ENCODE measurements at regions not wholly inside any gene's neighbourhood (a gene's known extent, or its start where the extent isn't known, plus 50 kb on each side); places are given as distances from the start of the nearest gene placed in this dataset.

- Mint-ChIP-seq H3K9me3 (no peaks in the 10 kb centered on the region), H3K4me3 (no peak overlapping the region), H3K36me3 (ENCODE audit: low read depth) (no peaks in the 10 kb centered on the region), H3K27ac (no peak overlapping the region), H3K27me3 (no peaks in the 10 kb centered on the region), H3K4me1 (no peaks in the 10 kb centered on the region)
- ChIA-PET POLR2A (no interaction called here), CTCF (no interaction called here)
- TF ChIP-seq CTCF (IDR thresholded peaks at IDR 0.05) = no peak
- DNase-seq (no peak), ATAC-seq (ENCODE audit: low read depth) (no peak)
- intact Hi-C loops (cut with micrococcal nuclease) = no loop called here
Observed at GRCh38 chr15:62446984-62447383, 281.9 kb upstream of the C2CD4B start.

- no peak overlapping the region for H3K4me3 Mint-ChIP-seq
Observed at GRCh38 chr15:62447742-62448141, 282.7 kb upstream of the C2CD4B start.

GRCh38 chr15:62449638-62450037 lies 284.6 kb upstream of the C2CD4B start:
- Mint-ChIP-seq H3K36me3 (ENCODE audit: low read depth) (no peaks in the 10 kb centered on the region), H3K9me3 (no peaks in the 10 kb centered on the region), H3K27me3 (no peaks in the 10 kb centered on the region), H3K4me1 (no peaks in the 10 kb centered on the region), H3K27ac (no peak overlapping the region), H3K4me3 (no peak overlapping the region)
- ATAC-seq (ENCODE audit: low read depth) = no peak
- ChIA-PET POLR2A (no interaction called here), CTCF (no interaction called here)
- no peak for DNase-seq
- intact Hi-C loops (cut with micrococcal nuclease) = no loop called here
- TF ChIP-seq CTCF (IDR thresholded peaks at IDR 0.05) = no peak

More at GRCh38 chr15:62447742-62448141, 282.7 kb upstream of the C2CD4B start:
- no peak for TF ChIP-seq CTCF (IDR thresholded peaks at IDR 0.05)
- no peaks in the 10 kb centered on the region for H3K27me3 Mint-ChIP-seq
- ATAC-seq (ENCODE audit: low read depth) (no peak), DNase-seq (no peak)
- ChIA-PET POLR2A (no interaction called here), CTCF (no interaction called here)
- no peaks in the 10 kb centered on the region for H3K4me1 Mint-ChIP-seq
- no peak overlapping the region for H3K27ac Mint-ChIP-seq
- H3K36me3 Mint-ChIP-seq (ENCODE audit: low read depth) = no peaks in the 10 kb centered on the region
- no peaks in the 10 kb centered on the region for H3K9me3 Mint-ChIP-seq
- intact Hi-C loops (cut with micrococcal nuclease) = no loop called here

GRCh38 chr15:62450061-62450460 lies 285.0 kb upstream of the C2CD4B start:
- no peak for ATAC-seq (ENCODE audit: low read depth)
- no peak for TF ChIP-seq CTCF (IDR thresholded peaks at IDR 0.05)
- no peaks in the 10 kb centered on the region for H3K36me3 Mint-ChIP-seq (ENCODE audit: low read depth)
- intact Hi-C loops (cut with micrococcal nuclease) = no loop called here
- H3K9me3 Mint-ChIP-seq = no peaks in the 10 kb centered on the region
- no peak overlapping the region for H3K4me3 Mint-ChIP-seq
- H3K4me1 Mint-ChIP-seq = no peaks in the 10 kb centered on the region
- DNase-seq = no peak
- H3K27ac Mint-ChIP-seq = no peak overlapping the region
- no peaks in the 10 kb centered on the region for H3K27me3 Mint-ChIP-seq
- POLR2A ChIA-PET = no interaction called here
- CTCF ChIA-PET = no interaction called here

- no peaks in the 10 kb centered on the region for H3K4me1 Mint-ChIP-seq
- DNase-seq = no peak
- no peaks in the 10 kb centered on the region for H3K27me3 Mint-ChIP-seq
- H3K9me3 Mint-ChIP-seq = no peaks in the 10 kb centered on the region
- CTCF ChIA-PET = no interaction called here
- POLR2A ChIA-PET = no interaction called here
- ATAC-seq (ENCODE audit: low read depth) = no peak
- no peaks in the 10 kb centered on the region for H3K36me3 Mint-ChIP-seq (ENCODE audit: low read depth)
- no peak overlapping the region for H3K4me3 Mint-ChIP-seq
- intact Hi-C loops (cut with micrococcal nuclease) = no loop called here
- no peak for TF ChIP-seq CTCF (IDR thresholded peaks at IDR 0.05)
- no peak overlapping the region for H3K27ac Mint-ChIP-seq
Observed at GRCh38 chr15:62452026-62452425, 286.9 kb upstream of the C2CD4B start.
